HL-60 (cell line): ENCODE measurements at regions not wholly inside any gene's neighbourhood (a gene's known extent, or its start where the extent isn't known, plus 50 kb on each side); places are given as distances from the start of the nearest gene placed in this dataset.

Experiments
- DNase-seq, 2 experiments: peaks; one replicate each; pipeline ENCODE4 v3.0.0-alpha.2; 2010 to 2020; ENCODE audit warnings: low read depth in 1 of 2, low spot score in 1 of 2
- H3K27ac ChIP-seq: fragments of 250-450 bp; sonication (Bioruptor Pico); replicated peaks from 2 replicates; pipeline ENCODE4 v1.5.1; 2020; ENCODE audit warnings: mild to moderate bottlenecking, moderate library complexity
- H3K27me3 ChIP-seq: fragments of 250-450 bp; sonication (Bioruptor Pico); 2 replicates; pipeline ENCODE4 v1.5.1; 2021; ENCODE audit warnings: mild to moderate bottlenecking, moderate library complexity; ENCODE audit not compliant: insufficient read depth, poor library complexity, severe bottlenecking
- H3K4me3 ChIP-seq: replicated peaks from 2 replicates; pipeline ENCODE4 v1.5.1; 2011; ENCODE audit warnings: mild to moderate bottlenecking, control low read depth, low read length; ENCODE audit not compliant: insufficient read depth
- GABPA ChIP-seq: IDR thresholded peaks from 2 replicates; pipeline ENCODE4 v1.6.1; 2012; ENCODE audit warnings: low read depth
- POLR2AphosphoS5 ChIP-seq: IDR thresholded peaks from 2 replicates; pipeline ENCODE4 v1.6.1; 2012; ENCODE audit warnings: low read depth
- REST ChIP-seq: IDR thresholded peaks from 2 replicates; pipeline ENCODE4 v1.6.1; 2012; ENCODE audit warnings: low read depth; ENCODE audit not compliant: insufficient replicate concordance
- SPI1 ChIP-seq: IDR thresholded peaks from 2 replicates; pipeline ENCODE4 v1.6.1; 2012; ENCODE audit warnings: low read depth, mild to moderate bottlenecking, borderline replicate concordance
- TF ChIP-seq, protein P1 (sequence below): IDR thresholded peaks from one replicate; pipeline ENCODE4 v1.5.1; 2011; ENCODE audit warnings: low read length, control low read depth, inconsistent platforms; ENCODE audit not compliant: insufficient read depth

DNA sequence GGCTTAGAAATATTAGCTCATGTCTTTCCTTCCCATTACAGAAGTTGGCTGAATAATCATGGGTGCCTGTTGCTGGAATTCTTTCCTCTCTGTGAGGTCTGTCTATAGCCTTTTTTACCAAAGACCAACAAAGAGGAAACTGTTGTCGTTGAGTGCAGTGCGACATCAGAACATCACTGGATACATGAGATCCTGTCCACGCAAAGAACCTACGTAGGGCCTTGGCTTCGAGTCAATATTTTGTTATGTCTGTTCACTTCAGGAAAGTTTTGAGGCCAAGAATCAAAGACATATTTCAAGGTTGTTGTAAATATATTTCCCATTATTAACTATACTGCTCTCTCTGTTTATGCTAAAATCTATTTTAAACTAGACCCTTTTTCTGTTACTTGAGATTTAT lies 101.5 kb upstream of the IL12A start:
- TF ChIP-seq, protein P1, sequence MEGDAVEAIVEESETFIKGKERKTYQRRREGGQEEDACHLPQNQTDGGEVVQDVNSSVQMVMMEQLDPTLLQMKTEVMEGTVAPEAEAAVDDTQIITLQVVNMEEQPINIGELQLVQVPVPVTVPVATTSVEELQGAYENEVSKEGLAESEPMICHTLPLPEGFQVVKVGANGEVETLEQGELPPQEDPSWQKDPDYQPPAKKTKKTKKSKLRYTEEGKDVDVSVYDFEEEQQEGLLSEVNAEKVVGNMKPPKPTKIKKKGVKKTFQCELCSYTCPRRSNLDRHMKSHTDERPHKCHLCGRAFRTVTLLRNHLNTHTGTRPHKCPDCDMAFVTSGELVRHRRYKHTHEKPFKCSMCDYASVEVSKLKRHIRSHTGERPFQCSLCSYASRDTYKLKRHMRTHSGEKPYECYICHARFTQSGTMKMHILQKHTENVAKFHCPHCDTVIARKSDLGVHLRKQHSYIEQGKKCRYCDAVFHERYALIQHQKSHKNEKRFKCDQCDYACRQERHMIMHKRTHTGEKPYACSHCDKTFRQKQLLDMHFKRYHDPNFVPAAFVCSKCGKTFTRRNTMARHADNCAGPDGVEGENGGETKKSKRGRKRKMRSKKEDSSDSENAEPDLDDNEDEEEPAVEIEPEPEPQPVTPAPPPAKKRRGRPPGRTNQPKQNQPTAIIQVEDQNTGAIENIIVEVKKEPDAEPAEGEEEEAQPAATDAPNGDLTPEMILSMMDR = no peak
- TF ChIP-seq POLR2AphosphoS5 (no peak), SPI1 (no peak), REST (no peak), GABPA (no peak)
- DNase-seq = no peak
- no peak overlapping the region for H3K27ac ChIP-seq

GRCh38 chr3:159887911-159888310 lies 100.7 kb upstream of the IL12A start:
- Histone ChIP-seq H3K4me3 (no peak overlapping the region), H3K27ac (no peak overlapping the region), H3K27me3 (no peaks in the 10 kb centered on the region)
- TF ChIP-seq GABPA = no peak
- TF ChIP-seq, protein P1 = no peak
- no peak for TF ChIP-seq REST
- no peak for TF ChIP-seq POLR2AphosphoS5
- no peak for DNase-seq

More for the DNA sequence above, 101.5 kb upstream of the IL12A start:
- Histone ChIP-seq H3K4me3 (no peak overlapping the region), H3K27me3 (no peaks in the 10 kb centered on the region)

DNA sequence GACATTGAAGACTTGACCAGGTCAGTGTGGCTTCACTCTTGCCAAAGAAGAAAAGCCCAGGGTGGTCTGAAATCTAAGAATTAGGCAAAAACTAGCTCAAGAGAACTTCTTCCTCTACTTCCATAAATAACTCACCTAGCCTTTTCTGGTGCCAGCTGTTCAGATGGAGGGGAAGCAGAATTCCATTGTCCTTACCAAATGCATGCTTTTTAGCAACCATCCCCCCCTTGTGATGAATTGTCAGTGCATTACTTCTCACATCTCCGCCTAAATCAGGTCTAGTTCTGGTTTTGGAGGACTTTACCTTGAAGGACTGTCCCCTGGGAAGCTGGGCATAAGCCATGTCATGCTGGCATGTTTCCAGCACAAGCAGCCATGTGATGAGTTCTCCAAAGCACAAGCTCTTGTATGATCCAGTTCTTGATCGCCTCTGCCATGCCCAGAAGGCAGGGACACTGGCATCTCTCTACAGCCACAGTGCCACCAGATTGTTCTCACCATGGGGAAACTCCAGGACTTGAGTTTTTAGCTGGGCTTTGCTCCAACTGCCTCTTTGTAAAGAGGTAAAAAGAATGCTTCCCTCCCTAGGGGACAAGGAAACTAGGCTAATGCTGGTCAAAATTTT lies 96.4 kb upstream of the IL12A start:
- no peak for DNase-seq
- Histone ChIP-seq H3K27ac (no peak overlapping the region), H3K27me3 (no peaks in the 10 kb centered on the region), H3K4me3 (no peak overlapping the region)
- TF ChIP-seq REST (no peak), GABPA (no peak), POLR2AphosphoS5 (no peak), SPI1 (no peak)
- TF ChIP-seq, protein P1 = no peak
